Neural cell (in vitro differentiated cells): ENCODE measurements at regions not wholly inside any gene's neighbourhood (a gene's known extent, or its start where the extent isn't known, plus 50 kb on each side); places are given as distances from the start of the nearest gene placed in this dataset.

Source experiments
- H2AFZ ChIP-seq: fragments of 200-600, 300-800 bp; sonication (generic), shearing (Covaris generic); 2 replicates; pipeline ENCODE4 v1.6.0; 2014; ENCODE audit warnings: low read depth, mild to moderate bottlenecking, antibody characterized with exemption, low read length, moderate library complexity
- H3F3A ChIP-seq: fragments of 200-600 bp; shearing (Covaris generic); 2 replicates; pipeline ENCODE4 v1.6.1; 2016; ENCODE audit warnings: mild to moderate bottlenecking, moderate library complexity, mixed read lengths, antibody characterized with exemption, low read length; ENCODE audit not compliant: insufficient read depth, poor library complexity, severe bottlenecking
- H3K27ac ChIP-seq: fragments of 200-600, 300-800 bp; sonication (generic), shearing (Covaris generic); 2 replicates; pipeline ENCODE4 v1.5.1; 2014; ENCODE audit warnings: mild to moderate bottlenecking, low read length, moderate library complexity
- H3K27me3 ChIP-seq: fragments of 300-800, 200-600 bp; sonication (generic), shearing (Covaris generic); 2 replicates; pipeline ENCODE4 v1.6.0; 2014; ENCODE audit warnings: mild to moderate bottlenecking, low read depth, low read length, moderate library complexity; ENCODE audit not compliant: insufficient read depth
- H3K36me3 ChIP-seq: fragments of 300-800, 200-600 bp; sonication (generic), shearing (Covaris generic); 2 replicates; pipeline ENCODE4 v1.5.1; 2014; ENCODE audit warnings: mild to moderate bottlenecking, antibody characterized with exemption, low read length, moderate library complexity; ENCODE audit not compliant: insufficient read depth
- H3K4me2 ChIP-seq: fragments of 300-800, 200-600 bp; sonication (generic), shearing (Covaris generic); 2 replicates; pipeline ENCODE4 v1.6.0; 2014; ENCODE audit warnings: mild to moderate bottlenecking, low read length
- H3K4me3 ChIP-seq: fragments of 300-800, 200-600 bp; sonication (generic), shearing (Covaris generic); 2 replicates; pipeline ENCODE4 v1.5.1; 2014; ENCODE audit warnings: mild to moderate bottlenecking, low read length, moderate library complexity
- H3K79me2 ChIP-seq: fragments of 200-600 bp; shearing (Covaris generic); replicated peaks from 2 replicates; pipeline ENCODE4 v1.6.0; 2014; ENCODE audit warnings: mild to moderate bottlenecking, low read length, moderate library complexity; ENCODE audit not compliant: insufficient read depth
- H3K9ac ChIP-seq: fragments of 300-800, 200-600 bp; sonication (generic), shearing (Covaris generic); 2 replicates; pipeline ENCODE4 v1.6.1; 2016; ENCODE audit warnings: mild to moderate bottlenecking, low read length, mixed read lengths
- H3K9me2 ChIP-seq: fragments of 200-600 bp; shearing (Covaris generic); 2 replicates; pipeline ENCODE4 v1.6.1; 2016; ENCODE audit warnings: mild to moderate bottlenecking, low read length, mixed read lengths; ENCODE audit not compliant: insufficient read depth
- H3K9me3 ChIP-seq: fragments of 200-600, 300-800 bp; sonication (generic), shearing (Covaris generic); 2 replicates; pipeline ENCODE4 v1.6.1; 2016; ENCODE audit warnings: mild to moderate bottlenecking, mixed run types, low read length, moderate library complexity, mixed read lengths
- H4K20me1 ChIP-seq: fragments of 200-600 bp; shearing (Covaris generic); 2 replicates; pipeline ENCODE4 v1.6.1; 2016; ENCODE audit warnings: mild to moderate bottlenecking, mixed run types; ENCODE audit not compliant: insufficient read depth
- CTCF ChIP-seq: fragments of 450-650 bp; IDR thresholded peaks from 2 replicates; pipeline ENCODE4 v1.5.1; 2014; ENCODE audit warnings: antibody characterized with exemption, mild to moderate bottlenecking, moderate library complexity; ENCODE audit not compliant: poor library complexity, severe bottlenecking
- EP300 ChIP-seq: fragments of 450-650 bp; conservative IDR thresholded peaks from 2 replicates; pipeline ENCODE4 v1.6.1; 2014; ENCODE audit warnings: antibody characterized with exemption, mild to moderate bottlenecking, moderate library complexity; ENCODE audit not compliant: poor library complexity, severe bottlenecking
- EZH2 ChIP-seq: fragments of 200-600, 300-800 bp; shearing (Covaris generic), sonication (generic); IDR thresholded peaks from 2 replicates; pipeline ENCODE4 v1.6.1; 2014; ENCODE audit warnings: antibody characterized with exemption, low read length, borderline replicate concordance, mild to moderate bottlenecking; ENCODE audit not compliant: insufficient read depth, poor library complexity, severe bottlenecking
- MXI1 ChIP-seq: fragments of 450-650 bp; conservative IDR thresholded peaks from 2 replicates; pipeline ENCODE4 v1.6.1; 2014; ENCODE audit warnings: antibody characterized with exemption, mild to moderate bottlenecking; ENCODE audit not compliant: poor library complexity, severe bottlenecking
- POLR2AphosphoS5 ChIP-seq: IDR thresholded peaks from 2 replicates; pipeline ENCODE4 v1.6.1; 2012
- RAD21 ChIP-seq: fragments of 450-650 bp; conservative IDR thresholded peaks from 2 replicates; pipeline ENCODE4 v1.6.1; 2014; ENCODE audit warnings: antibody characterized with exemption, mild to moderate bottlenecking, moderate library complexity
- REST ChIP-seq: IDR thresholded peaks from 2 replicates; pipeline ENCODE4 v1.6.1; 2012; ENCODE audit warnings: borderline replicate concordance
- SMC3 ChIP-seq: fragments of 450-650 bp; conservative IDR thresholded peaks from 2 replicates; pipeline ENCODE4 v1.6.1; 2014; ENCODE audit warnings: antibody characterized with exemption, mild to moderate bottlenecking, moderate library complexity; ENCODE audit not compliant: poor library complexity
- TAF1 ChIP-seq: IDR thresholded peaks from 2 replicates; pipeline ENCODE4 v1.6.1; 2012; ENCODE audit warnings: low read depth

- Histone ChIP-seq H3K9ac (no peak overlapping the region), H3K9me3 (no peaks in the 10 kb centered on the region), H4K20me1 (no peaks in the 10 kb centered on the region), H3K27ac (no peak overlapping the region), H3K36me3 (no peaks in the 10 kb centered on the region), H3K27me3 (no peaks in the 10 kb centered on the region), H3K79me2 (no peaks in the 10 kb centered on the region), H2AFZ (no peak overlapping the region), H3K9me2 (no peaks in the 10 kb centered on the region), H3K4me3 (no peak overlapping the region), H3F3A (no peaks in the 10 kb centered on the region), H3K4me2 (no peak overlapping the region)
- TF ChIP-seq CTCF (no peak), SMC3 (no peak), EP300 (no peak), EZH2 (no peak), REST (no peak), MXI1 (no peak), TAF1 (no peak), POLR2AphosphoS5 (no peak)
Observed at GRCh38 chr10:29776246-29776645, 141.5 kb upstream of the SVIL start.

GRCh38 chr10:29774475-29774874 lies 139.7 kb upstream of the SVIL start:
- no peaks in the 10 kb centered on the region for H3K27me3 ChIP-seq
- no peaks in the 10 kb centered on the region for H3K36me3 ChIP-seq
- no peak overlapping the region for H3K4me2 ChIP-seq
- H3K4me3 ChIP-seq = no peak overlapping the region
- H3K9me2 ChIP-seq = no peaks in the 10 kb centered on the region
- H3F3A ChIP-seq = no peaks in the 10 kb centered on the region
- no peak overlapping the region for H3K9ac ChIP-seq
- H3K9me3 ChIP-seq = no peaks in the 10 kb centered on the region
- no peaks in the 10 kb centered on the region for H4K20me1 ChIP-seq
- TF ChIP-seq MXI1 (no peak), REST (no peak), TAF1 (no peak), RAD21 (no peak), SMC3 (no peak), EZH2 (no peak), POLR2AphosphoS5 (no peak)
- H3K27ac ChIP-seq = no peak overlapping the region
- H3K79me2 ChIP-seq = no peaks in the 10 kb centered on the region
- no peak overlapping the region for H2AFZ ChIP-seq
